Mesenchymal stem cell (in vitro differentiated cells and primary cell): ENCODE measurements at regions not wholly inside any gene's neighbourhood (a gene's known extent, or its start where the extent isn't known, plus 50 kb on each side); places are given as distances from the start of the nearest gene placed in this dataset.

Source experiments
- DNase-seq: peaks from one replicate; pipeline ENCODE4 v3.0.0-alpha.2; 2013
- H2AFZ ChIP-seq: one replicate; pipeline ENCODE4 v1.6.1; 2013; ENCODE audit warnings: low read depth, mild to moderate bottlenecking, control low read depth, inconsistent platforms, low read length, moderate library complexity
- H2AK5ac ChIP-seq: 2 replicates; pipeline ENCODE4 v1.6.1; 2013; ENCODE audit warnings: low read length, moderate library complexity, mild to moderate bottlenecking, inconsistent platforms; ENCODE audit not compliant: severe bottlenecking
- H2BK120ac ChIP-seq: one replicate; pipeline ENCODE4 v1.6.1; 2013; ENCODE audit warnings: low read depth, mild to moderate bottlenecking, inconsistent platforms, low read length, moderate library complexity
- H2BK12ac ChIP-seq, 2 experiments: one replicate each; pipeline ENCODE4 v1.6.1; 2013; ENCODE audit warnings: inconsistent platforms in 2 of 2, low read length in 2 of 2, mild to moderate bottlenecking in 2 of 2, moderate library complexity in 2 of 2, control low read depth in 1 of 2
- H2BK15ac ChIP-seq: one replicate; pipeline ENCODE4 v1.6.1; 2013; ENCODE audit warnings: mild to moderate bottlenecking, low read depth, inconsistent platforms; ENCODE audit not compliant: poor library complexity, severe bottlenecking
- H2BK5ac ChIP-seq: 2 replicates; pipeline ENCODE4 v1.6.1; 2013; ENCODE audit warnings: low read depth, mild to moderate bottlenecking, low read length, control low read depth, inconsistent platforms; ENCODE audit not compliant: poor library complexity, severe bottlenecking
- H3K14ac ChIP-seq, 2 experiments: one replicate each; pipeline ENCODE4 v1.6.1; 2013; ENCODE audit warnings: inconsistent platforms in 2 of 2, low read length in 2 of 2, control low read depth in 1 of 2, mild to moderate bottlenecking in 1 of 2, moderate library complexity in 1 of 2
- H3K18ac ChIP-seq, 2 experiments: one replicate each; pipeline ENCODE4 v1.6.1; 2013; ENCODE audit warnings: inconsistent platforms in 2 of 2, low read length in 2 of 2, control low read depth in 1 of 2, low read depth in 1 of 2, mild to moderate bottlenecking in 1 of 2
- H3K23ac ChIP-seq, 2 experiments: one replicate each; pipeline ENCODE4 v1.6.1; 2013; ENCODE audit warnings: inconsistent platforms in 2 of 2, low read length in 2 of 2, mild to moderate bottlenecking in 2 of 2, moderate library complexity in 2 of 2, control low read depth in 1 of 2
- H3K27ac ChIP-seq: 2 replicates; pipeline ENCODE4 v1.5.1; 2013; ENCODE audit warnings: mild to moderate bottlenecking, moderate library complexity, low read length, control low read depth, inconsistent platforms; ENCODE audit not compliant: poor library complexity, severe bottlenecking
- H3K27me3 ChIP-seq, 2 experiments: 2 replicates each; pipeline versions ENCODE4 v1.6.1 to v1.7.0; 2013; ENCODE audit warnings: low read length in 2 of 2, mild to moderate bottlenecking in 2 of 2, moderate library complexity in 2 of 2, control low read depth in 1 of 2, inconsistent platforms in 1 of 2; ENCODE audit not compliant: control insufficient read depth in 1 of 2, insufficient read depth in 1 of 2
- H3K36me3 ChIP-seq, 2 experiments: 2 replicates each; pipeline versions ENCODE4 v1.6.1 to v1.7.0; 2013; ENCODE audit warnings: low read length in 2 of 2, control low read depth in 1 of 2, inconsistent platforms in 1 of 2, low read depth in 1 of 2, mild to moderate bottlenecking in 1 of 2; ENCODE audit not compliant: insufficient read depth in 2 of 2, control insufficient read depth in 1 of 2
- H3K4ac ChIP-seq, 2 experiments: one replicate each; pipeline ENCODE4 v1.6.1; 2013; ENCODE audit warnings: inconsistent platforms in 2 of 2, low read length in 2 of 2, mild to moderate bottlenecking in 2 of 2, moderate library complexity in 2 of 2, control low read depth in 1 of 2, low read depth in 1 of 2
- H3K4me1 ChIP-seq: 2 replicates; pipeline ENCODE4 v1.6.1; 2013; ENCODE audit warnings: low read depth, low read length, control low read depth; ENCODE audit not compliant: control insufficient read depth, insufficient read depth
- H3K4me2 ChIP-seq: 2 replicates; pipeline ENCODE4 v1.6.1; 2013; ENCODE audit warnings: low read length, mild to moderate bottlenecking, inconsistent platforms; ENCODE audit not compliant: poor library complexity, severe bottlenecking
- H3K4me3 ChIP-seq, 2 experiments: 2 replicates each; pipeline versions ENCODE4 v1.5.1 to v1.7.0; 2013; ENCODE audit warnings: low read length in 2 of 2, mild to moderate bottlenecking in 2 of 2, control low read depth in 1 of 2, low read depth in 1 of 2; ENCODE audit not compliant: insufficient read depth in 1 of 2
- H3K79me1 ChIP-seq: replicated peaks from 2 replicates; pipeline ENCODE4 v1.6.1; 2013; ENCODE audit warnings: mild to moderate bottlenecking, control low read depth, low read length, inconsistent platforms; ENCODE audit not compliant: poor library complexity, severe bottlenecking
- H3K9ac ChIP-seq: 2 replicates; pipeline ENCODE4 v1.7.0; 2013; ENCODE audit warnings: mild to moderate bottlenecking, low read length, moderate library complexity
- H3K9me3 ChIP-seq: 2 replicates; pipeline ENCODE4 v1.7.0; 2013; ENCODE audit warnings: mild to moderate bottlenecking, low read length; ENCODE audit not compliant: control insufficient read depth
- H4K8ac ChIP-seq: one replicate; pipeline ENCODE4 v1.6.1; 2013; ENCODE audit warnings: inconsistent platforms, mild to moderate bottlenecking, low read length, moderate library complexity
- H4K91ac ChIP-seq: one replicate; pipeline ENCODE4 v1.6.1; 2013; ENCODE audit warnings: mild to moderate bottlenecking, low read length, inconsistent platforms
- WGBS: methylation state at CpG from one replicate; pipeline ENCODE4 v1.1.7; 2013; ENCODE audit warnings: mixed read lengths; 5-methylcytosine and 5-hydroxymethylcytosine counted together

DNA sequence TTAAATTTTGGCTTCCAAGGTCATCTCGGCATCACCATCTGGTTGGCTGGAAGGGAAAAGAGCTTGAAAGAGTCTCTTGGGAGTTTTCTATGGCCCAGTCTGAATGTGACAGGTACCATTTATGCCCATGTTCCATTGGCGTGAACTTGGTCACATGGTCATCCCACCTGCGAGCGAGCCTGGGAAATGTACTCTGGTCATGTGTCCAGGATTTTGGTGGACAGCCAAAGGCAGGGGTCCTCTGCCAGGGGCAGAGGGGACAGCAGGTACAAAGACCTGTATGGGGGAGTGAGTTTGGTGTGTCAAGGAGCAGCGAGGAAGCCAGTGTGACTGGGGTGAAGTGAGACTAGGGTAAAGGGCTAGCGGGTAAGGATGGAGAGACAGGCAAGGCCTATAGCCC, 112.6 kb downstream of the CDC5L start:
- H3K14ac ChIP-seq: no peak overlapping the region
- H2BK5ac ChIP-seq: no peak overlapping the region
- 93% methylated on average over 5 of the region's 6 CpGs for WGBS

DNA sequence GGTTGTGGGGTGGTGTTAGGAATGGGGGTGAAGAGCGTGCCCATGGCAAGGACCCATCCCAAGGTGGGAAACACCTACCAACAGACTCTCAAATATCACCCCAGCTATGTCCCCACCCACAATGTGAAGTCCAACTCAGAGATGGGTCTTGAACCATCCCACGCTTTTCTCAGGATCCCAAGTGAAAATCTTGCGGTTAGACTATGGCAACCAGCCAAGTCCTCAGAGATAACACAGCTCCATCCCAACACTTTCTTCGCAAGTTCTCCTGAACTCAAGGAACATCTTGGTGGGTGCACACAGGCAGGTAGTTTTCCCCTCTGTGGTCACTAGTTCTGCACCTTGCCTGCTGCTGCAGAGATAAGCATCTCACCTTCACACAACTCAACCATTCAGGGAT, 116.0 kb downstream of the CDC5L start:
- Histone ChIP-seq H3K4me3 (no peak overlapping the region), H2BK12ac (no peak overlapping the region), H4K8ac (no peak overlapping the region), H3K9me3 (peaks cover 6% of the 10 kb centered on the region), H3K4ac (no peak overlapping the region), H3K27me3 (peaks cover 7 to 41% of the 10 kb centered on the region in 2 experiments), H3K4me1 (no peaks in the 10 kb centered on the region), H4K91ac (no peak overlapping the region), H2AFZ (no peak overlapping the region), H2BK120ac (no peak overlapping the region), H3K4me2 (no peak overlapping the region), H3K14ac (no peak overlapping the region), H3K36me3 (no peaks in the 10 kb centered on the region), H3K18ac (no peak overlapping the region), H3K9ac (no peak overlapping the region), H3K79me1 (no peaks in the 10 kb centered on the region), H2AK5ac (no peak overlapping the region), H2BK15ac (no peak overlapping the region), H3K27ac (no peak overlapping the region), H2BK5ac (no peak overlapping the region), H3K23ac (no peak overlapping the region)
- 92% methylated on average over 2 of the region's 4 CpGs for WGBS
- DNase-seq: no peak

More for the DNA sequence above, 112.6 kb downstream of the CDC5L start:
- no peak for DNase-seq
- H3K4me3 ChIP-seq: no peak overlapping the region
- no peak overlapping the region for H2BK12ac ChIP-seq
- no peak overlapping the region for H3K27ac ChIP-seq
- H2BK15ac ChIP-seq: no peak overlapping the region
- H3K79me1 ChIP-seq: no peaks in the 10 kb centered on the region
- no peak overlapping the region for H3K18ac ChIP-seq
- peaks cover 7 to 45% of the 10 kb centered on the region in 2 experiments for H3K27me3 ChIP-seq
- no peak overlapping the region for H2AFZ ChIP-seq
- no peak overlapping the region for H3K9ac ChIP-seq
- no peak overlapping the region for H2AK5ac ChIP-seq
- H3K36me3 ChIP-seq: no peaks in the 10 kb centered on the region
- no peaks in the 10 kb centered on the region for H3K4me1 ChIP-seq
- H3K4ac ChIP-seq: no peak overlapping the region
- H3K4me2 ChIP-seq: no peak overlapping the region
- H4K8ac ChIP-seq: no peak overlapping the region
- H3K23ac ChIP-seq: no peak overlapping the region
- H2BK120ac ChIP-seq: no peak overlapping the region
- H4K91ac ChIP-seq: no peak overlapping the region
- H3K9me3 ChIP-seq: peaks cover 6% of the 10 kb centered on the region

DNA sequence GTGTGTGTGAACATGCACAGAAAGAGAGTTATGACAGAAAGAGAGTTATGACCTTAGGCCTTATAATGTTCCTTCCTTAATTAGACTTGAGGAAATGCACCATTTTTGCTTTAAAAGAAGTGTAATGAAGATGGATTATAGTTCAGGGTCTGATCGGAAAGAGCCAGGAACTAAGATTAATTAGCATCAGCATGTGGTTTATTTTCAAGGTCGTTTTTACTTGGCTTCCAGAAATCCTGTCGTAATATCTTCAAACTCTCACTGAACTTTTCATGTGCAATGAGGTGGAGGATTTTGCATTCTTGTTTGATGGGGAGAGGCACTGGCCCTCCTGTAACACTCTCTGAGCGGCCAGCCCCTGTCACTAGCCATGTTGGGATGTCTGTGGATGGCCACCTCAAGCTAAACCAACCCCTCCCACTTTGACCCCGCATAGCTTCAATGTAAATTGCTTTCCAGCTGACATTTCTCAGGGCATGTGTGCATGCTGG, 116.8 kb downstream of the CDC5L start:
- H3K36me3 ChIP-seq: no peaks in the 10 kb centered on the region
- no peak overlapping the region for H4K91ac ChIP-seq
- H3K27ac ChIP-seq: no peak overlapping the region
- no peak overlapping the region for H2BK120ac ChIP-seq
- H3K23ac ChIP-seq: no peak overlapping the region
- no peak overlapping the region for H3K9ac ChIP-seq
- peaks cover 6% of the 10 kb centered on the region for H3K9me3 ChIP-seq
- no peaks in the 10 kb centered on the region for H3K4me1 ChIP-seq
- no peak overlapping the region for H3K14ac ChIP-seq
- H3K79me1 ChIP-seq: no peaks in the 10 kb centered on the region
- no peak overlapping the region for H3K18ac ChIP-seq
- H4K8ac ChIP-seq: no peak overlapping the region
- DNase-seq: no peak
- H3K27me3 ChIP-seq: peaks cover 7 to 34% of the 10 kb centered on the region in 2 experiments
- no peak overlapping the region for H2BK15ac ChIP-seq
- 78% methylated on average over 5 of the region's 5 CpGs for WGBS
- H2AFZ ChIP-seq: no peak overlapping the region
- no peak overlapping the region for H3K4ac ChIP-seq
- H3K4me3 ChIP-seq: no peak overlapping the region
- H3K4me2 ChIP-seq: no peak overlapping the region
- no peak overlapping the region for H2AK5ac ChIP-seq
- H2BK5ac ChIP-seq: no peak overlapping the region
- H2BK12ac ChIP-seq: no peak overlapping the region

DNA sequence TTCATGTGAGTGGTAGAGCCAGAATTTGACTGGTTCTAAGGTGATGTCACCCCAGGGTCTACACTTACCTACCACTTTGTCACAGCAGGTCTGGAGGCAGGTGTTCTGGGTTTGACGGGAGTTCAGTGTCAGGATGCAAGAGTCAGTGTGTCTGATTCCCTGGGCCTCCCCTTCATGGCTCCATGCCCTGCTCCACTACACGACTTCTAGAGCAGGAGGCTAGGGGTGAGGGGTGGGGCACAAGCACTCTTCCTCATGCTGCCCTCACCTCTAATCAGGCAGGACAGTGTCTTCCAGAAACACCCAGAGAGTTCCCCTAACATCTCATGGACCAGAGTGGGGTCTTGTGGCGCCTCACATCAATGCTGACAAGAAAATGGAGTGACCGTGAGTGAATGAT, 118.2 kb downstream of the CDC5L start:
- H2AK5ac ChIP-seq: no peak overlapping the region
- H2AFZ ChIP-seq: no peak overlapping the region
- no peaks in the 10 kb centered on the region for H3K79me1 ChIP-seq
- no peak overlapping the region for H2BK5ac ChIP-seq
- H3K36me3 ChIP-seq: no peaks in the 10 kb centered on the region
- peaks cover 7 to 34% of the 10 kb centered on the region in 2 experiments for H3K27me3 ChIP-seq
- no peak overlapping the region for H3K9ac ChIP-seq
- no peak overlapping the region for H2BK12ac ChIP-seq
- 78% methylated on average over 3 of the region's 4 CpGs for WGBS
- no peak overlapping the region for H3K18ac ChIP-seq
- no peak overlapping the region for H3K4me3 ChIP-seq
- DNase-seq: no peak
- no peak overlapping the region for H2BK120ac ChIP-seq
- H3K9me3 ChIP-seq: peaks cover 5% of the 10 kb centered on the region
- H4K91ac ChIP-seq: no peak overlapping the region
- H2BK15ac ChIP-seq: no peak overlapping the region
- no peaks in the 10 kb centered on the region for H3K4me1 ChIP-seq
- no peak overlapping the region for H3K23ac ChIP-seq
- H4K8ac ChIP-seq: no peak overlapping the region
- no peak overlapping the region for H3K14ac ChIP-seq
- H3K4ac ChIP-seq: no peak overlapping the region
- H3K27ac ChIP-seq: no peak overlapping the region
- H3K4me2 ChIP-seq: no peak overlapping the region
